22Rv1 (cell line): ENCODE measurements at regions not wholly inside any gene's neighbourhood (a gene's known extent, or its start where the extent isn't known, plus 50 kb on each side); places are given as distances from the start of the nearest gene placed in this dataset.

Experiments
- ZFX ChIP-seq: fragments of 450-650 bp; IDR thresholded peaks from 2 replicates; pipeline ENCODE4 v1.6.1; 2017; ENCODE audit warnings: antibody characterized with exemption, borderline replicate concordance
- TF ChIP-seq, protein P1 (sequence below): fragments of 450-650 bp; IDR thresholded peaks from 2 replicates; pipeline ENCODE4 v1.5.1; 2017; ENCODE audit warnings: mild to moderate bottlenecking

DNA sequence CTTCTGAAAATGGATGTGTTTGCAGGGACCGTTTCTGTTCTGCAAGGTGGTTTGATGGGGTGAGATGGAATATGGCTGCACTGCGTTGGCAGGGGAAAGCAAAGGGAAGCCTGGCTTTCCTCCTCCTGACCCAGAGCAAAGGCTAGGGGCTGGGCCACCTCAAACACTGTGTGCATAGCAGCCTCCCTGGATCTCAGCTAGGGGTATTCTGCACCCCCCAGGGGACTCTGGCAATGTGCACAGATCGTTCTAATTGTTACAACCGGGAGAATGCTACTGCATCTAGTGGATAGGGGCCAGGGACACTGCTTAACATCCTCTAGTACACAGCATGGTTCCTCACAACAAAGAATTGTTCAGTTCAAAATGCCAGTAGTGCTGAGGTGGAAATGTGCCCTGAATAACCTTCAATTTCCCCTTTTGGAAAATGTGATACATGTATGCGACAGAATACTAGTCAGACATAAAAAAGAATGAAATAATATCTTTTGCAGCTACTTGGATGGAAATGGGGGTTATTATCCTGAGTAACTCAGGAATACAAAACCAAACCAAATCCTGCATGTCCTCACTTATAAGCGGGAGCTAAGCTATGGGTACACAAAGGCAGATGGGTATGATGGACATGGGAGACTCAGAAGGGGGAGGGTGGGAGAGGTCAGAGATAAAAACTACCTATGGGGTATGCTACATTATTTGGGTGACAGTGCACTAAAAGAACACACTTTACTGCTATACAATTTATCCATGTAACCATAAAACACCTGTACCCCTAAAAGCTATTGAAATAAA, 671.2 kb downstream of the UQCRFS1 start:
- TF ChIP-seq, protein P1, sequence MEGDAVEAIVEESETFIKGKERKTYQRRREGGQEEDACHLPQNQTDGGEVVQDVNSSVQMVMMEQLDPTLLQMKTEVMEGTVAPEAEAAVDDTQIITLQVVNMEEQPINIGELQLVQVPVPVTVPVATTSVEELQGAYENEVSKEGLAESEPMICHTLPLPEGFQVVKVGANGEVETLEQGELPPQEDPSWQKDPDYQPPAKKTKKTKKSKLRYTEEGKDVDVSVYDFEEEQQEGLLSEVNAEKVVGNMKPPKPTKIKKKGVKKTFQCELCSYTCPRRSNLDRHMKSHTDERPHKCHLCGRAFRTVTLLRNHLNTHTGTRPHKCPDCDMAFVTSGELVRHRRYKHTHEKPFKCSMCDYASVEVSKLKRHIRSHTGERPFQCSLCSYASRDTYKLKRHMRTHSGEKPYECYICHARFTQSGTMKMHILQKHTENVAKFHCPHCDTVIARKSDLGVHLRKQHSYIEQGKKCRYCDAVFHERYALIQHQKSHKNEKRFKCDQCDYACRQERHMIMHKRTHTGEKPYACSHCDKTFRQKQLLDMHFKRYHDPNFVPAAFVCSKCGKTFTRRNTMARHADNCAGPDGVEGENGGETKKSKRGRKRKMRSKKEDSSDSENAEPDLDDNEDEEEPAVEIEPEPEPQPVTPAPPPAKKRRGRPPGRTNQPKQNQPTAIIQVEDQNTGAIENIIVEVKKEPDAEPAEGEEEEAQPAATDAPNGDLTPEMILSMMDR, result no peak
- no peak for TF ChIP-seq ZFX
